Mammary epithelial cell (primary cell): ENCODE measurements at regions not wholly inside any gene's neighbourhood (a gene's known extent, or its start where the extent isn't known, plus 50 kb on each side); places are given as distances from the start of the nearest gene placed in this dataset.

Experiments used
- CTCF ChIP-seq, 2 donors: IDR thresholded peaks in 1 of 2; conservative IDR thresholded peaks in 1 of 2; 2 replicates each; pipeline ENCODE4 v1.5.1; 2011 to 2012; ENCODE audit warnings: inconsistent platforms in 2 of 2, low read length in 2 of 2, mild to moderate bottlenecking in 2 of 2, control low read depth in 1 of 2, low read depth in 1 of 2; ENCODE audit not compliant: insufficient read depth in 1 of 2; ENCODE audit errors: extremely low read depth in 1 of 2
- EZH2 ChIP-seq: IDR thresholded peaks from 2 replicates; pipeline ENCODE4 v1.6.1; 2012; ENCODE audit warnings: low read length, inconsistent platforms, borderline replicate concordance

DNA sequence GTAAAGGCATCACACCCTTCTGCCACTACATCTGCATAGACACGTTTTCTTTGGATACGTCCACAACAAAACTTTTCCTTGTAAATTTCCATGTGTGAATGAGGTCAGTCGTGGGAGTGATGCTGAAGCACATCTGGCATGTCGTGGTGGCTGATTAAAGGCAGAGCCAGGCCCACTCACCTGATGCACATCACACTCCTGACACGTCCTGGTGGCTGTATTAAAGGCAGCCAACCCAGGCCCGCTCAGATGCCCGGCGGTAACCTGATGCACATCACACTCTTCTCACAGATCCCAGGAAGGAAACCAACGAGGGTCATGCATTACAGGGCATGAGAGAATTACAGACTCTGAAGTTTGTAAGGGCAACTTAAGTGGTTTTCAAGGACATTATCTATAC lies 321.6 kb upstream of the B3GAT1 start:
- no peak for TF ChIP-seq EZH2
- TF ChIP-seq CTCF (conservative IDR thresholded peaks at IDR 0.05 in 1 of 2, IDR thresholded peaks at IDR 0.05 in 1 of 2; ENCODE audit: extremely low read depth in 1 of 2, insufficient read depth in 1 of 2, low read depth in 1 of 2, low read length in 2 of 2) = no peak
